ENCODE measurements at regions not wholly inside any gene's neighbourhood (a gene's known extent, or its start where the extent isn't known, plus 50 kb on each side); places are given as distances from the start of the nearest gene placed in this dataset.

- TF ChIP-seq POLR2A (IDR thresholded peaks at IDR 0.05): no peak
- TF ChIP-seq CTCF (IDR thresholded peaks at IDR 0.05): no peak
- intact Hi-C loops (cut with DNase I; ENCODE audit: low total_unique reads): no loop called here
- H3K4me3 ChIP-seq (ENCODE audit: low read depth, poor library complexity, severe bottlenecking): no peak overlapping the region
- 57 to 58% methylated on average over 7 of the region's 7 CpGs for WGBS, 2 donors
- DNase-seq (ENCODE audit: low spot score in 2 of 2): no peak
Measured at GRCh38 chr2:49837561-49838293, 683.4 kb upstream of the FSHR start.

GRCh38 chr2:49836017-49836416 lies 681.7 kb upstream of the FSHR start:
- TF ChIP-seq POLR2A (IDR thresholded peaks at IDR 0.05): no peak
- no peak for TF ChIP-seq CTCF (IDR thresholded peaks at IDR 0.05)
- H3K4me3 ChIP-seq (ENCODE audit: low read depth, poor library complexity, severe bottlenecking): no peak overlapping the region
- DNase-seq (ENCODE audit: low spot score in 2 of 2): no peak
- intact Hi-C loops (cut with DNase I; ENCODE audit: low total_unique reads): no loop called here
- 85 to 89% methylated on average over 3 of the region's 3 CpGs for WGBS, 2 donors

- WGBS, 2 donors: 70 to 88% methylated on average over 1 of the region's 1 CpG
- no peak overlapping the region for H3K4me3 ChIP-seq (ENCODE audit: low read depth, poor library complexity, severe bottlenecking)
- TF ChIP-seq CTCF (IDR thresholded peaks at IDR 0.05) (no peak), POLR2A (IDR thresholded peaks at IDR 0.05) (no peak)
- intact Hi-C loops (cut with DNase I; ENCODE audit: low total_unique reads): no loop called here
- no peak for DNase-seq (ENCODE audit: low spot score in 2 of 2)
Measured at GRCh38 chr2:49834433-49834832, 680.1 kb upstream of the FSHR start.

- DNase-seq (ENCODE audit: low spot score in 2 of 2): no peak
- intact Hi-C loops (cut with DNase I; ENCODE audit: low total_unique reads): no loop called here
- 71 to 83% methylated on average over 3 of the region's 3 CpGs for WGBS, 2 donors
- no peak overlapping the region for H3K4me3 ChIP-seq (ENCODE audit: low read depth, poor library complexity, severe bottlenecking)
- TF ChIP-seq POLR2A (IDR thresholded peaks at IDR 0.05) (no peak), CTCF (IDR thresholded peaks at IDR 0.05) (no peak)
Measured at GRCh38 chr2:49832555-49832954, 678.2 kb upstream of the FSHR start.

GRCh38 chr2:49831698-49832367 lies 677.5 kb upstream of the FSHR start:
- no peak overlapping the region for H3K4me3 ChIP-seq (ENCODE audit: low read depth, poor library complexity, severe bottlenecking)
- TF ChIP-seq POLR2A (IDR thresholded peaks at IDR 0.05): no peak
- TF ChIP-seq CTCF (IDR thresholded peaks at IDR 0.05): no peak
- 75 to 80% methylated on average over 14 of the region's 14 CpGs for WGBS, 2 donors
- intact Hi-C loops (cut with DNase I; ENCODE audit: low total_unique reads): no loop called here
- DNase-seq (ENCODE audit: low spot score in 2 of 2): no peak
